Inflammatory macrophage (primary cell): ENCODE measurements at regions not wholly inside any gene's neighbourhood (a gene's known extent, or its start where the extent isn't known, plus 50 kb on each side); places are given as distances from the start of the nearest gene placed in this dataset.

Experiments used
- DNase-seq, 2 donors: peaks; one replicate each; pipeline ENCODE4 v3.0.0-alpha.2; 2020 to 2022

DNA sequence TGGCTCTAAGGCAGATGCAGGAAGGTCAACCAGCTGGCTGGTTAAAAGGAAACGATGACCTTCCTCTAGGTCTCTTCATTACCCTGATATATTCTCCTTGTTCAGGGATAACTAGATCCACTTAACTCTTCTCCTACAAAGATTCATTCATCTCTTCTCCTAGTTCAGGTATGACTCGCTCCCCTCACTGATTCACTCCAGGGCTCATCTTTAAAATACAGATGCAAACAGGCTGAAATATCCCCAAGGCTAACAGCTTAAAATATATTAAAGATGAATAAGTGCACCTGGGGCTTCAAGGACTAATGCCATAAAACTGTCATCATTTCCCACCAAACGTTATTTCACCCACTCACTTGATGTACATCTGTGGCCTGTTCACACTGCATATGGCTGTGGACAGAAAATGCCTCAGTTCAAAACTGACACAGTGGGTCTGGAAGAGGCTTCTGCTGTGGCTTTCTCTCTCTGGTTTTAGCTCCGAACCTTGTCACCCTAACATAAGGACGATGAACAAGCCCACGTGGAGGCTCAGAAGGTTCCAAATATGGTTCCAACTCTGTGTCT lies 366.9 kb downstream of the DEPDC1B start:
- no peak for DNase-seq

DNA sequence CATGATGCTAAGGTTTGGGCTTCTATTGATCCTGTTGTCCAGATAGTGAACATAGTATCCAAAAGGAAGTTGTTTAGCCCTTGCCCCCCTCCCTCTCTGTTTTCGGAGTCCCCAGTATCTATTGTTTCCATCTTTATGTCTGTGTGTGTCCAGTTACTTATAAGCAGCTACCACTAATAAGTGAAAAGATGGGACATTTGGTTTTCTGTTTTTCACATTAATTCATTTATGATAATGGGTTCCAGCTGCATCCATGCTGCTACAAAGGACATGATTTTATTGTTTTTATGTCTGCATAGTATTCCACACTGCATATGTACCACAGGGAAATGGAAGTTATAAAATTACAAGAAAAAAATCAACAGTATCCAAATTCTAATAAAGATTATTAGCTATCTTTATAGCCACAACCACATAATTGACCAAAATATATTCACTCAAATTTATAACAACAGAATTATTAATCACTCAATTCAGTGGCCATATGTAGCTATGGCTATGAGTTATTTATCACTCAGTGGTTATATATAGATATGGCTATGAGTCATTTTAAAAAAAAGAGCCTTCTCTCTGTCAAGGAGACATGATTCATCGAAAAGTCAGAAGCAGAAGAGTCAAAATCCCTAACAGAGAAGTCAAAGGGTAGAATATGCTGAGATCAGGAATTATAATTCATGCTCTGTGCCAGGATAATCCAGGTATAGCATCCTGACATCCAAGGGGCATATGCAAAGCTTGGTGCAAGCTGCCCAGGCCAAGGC lies 367.5 kb downstream of the DEPDC1B start:
- peak; percentile 3 to 13 for DNase-seq

- DNase-seq = no peak
These were observed 369.7 kb downstream of the DEPDC1B start for GRCh38 chr5:60330236-60330635.

DNA sequence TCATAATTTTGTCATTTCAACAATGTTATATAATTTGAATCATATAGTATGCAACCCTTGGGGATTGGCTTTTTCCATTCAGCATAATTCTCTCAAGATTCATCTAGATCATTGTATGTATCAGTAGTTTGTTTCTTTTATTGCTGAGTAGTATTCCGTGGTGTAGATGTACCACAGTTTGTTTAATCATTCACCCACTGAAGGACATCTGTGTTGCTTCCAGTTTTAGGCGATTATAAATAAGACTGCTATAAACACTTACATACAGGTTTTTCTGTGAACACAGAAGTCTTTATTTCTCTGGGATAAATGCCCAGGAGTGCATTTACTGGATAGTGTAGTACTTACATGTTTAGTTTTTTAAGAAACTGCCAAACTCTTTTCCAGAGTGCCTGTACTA lies 374.1 kb downstream of the DEPDC1B start:
- no peak for DNase-seq

GRCh38 chr5:60323596-60323995 lies 376.4 kb downstream of the DEPDC1B start:
- DNase-seq = no peak

GRCh38 chr5:60312098-60312497 lies 387.9 kb downstream of the DEPDC1B start:
- no peak for DNase-seq

- DNase-seq = no peak
These were observed 400.0 kb downstream of the DEPDC1B start for GRCh38 chr5:60299944-60300343.

DNA sequence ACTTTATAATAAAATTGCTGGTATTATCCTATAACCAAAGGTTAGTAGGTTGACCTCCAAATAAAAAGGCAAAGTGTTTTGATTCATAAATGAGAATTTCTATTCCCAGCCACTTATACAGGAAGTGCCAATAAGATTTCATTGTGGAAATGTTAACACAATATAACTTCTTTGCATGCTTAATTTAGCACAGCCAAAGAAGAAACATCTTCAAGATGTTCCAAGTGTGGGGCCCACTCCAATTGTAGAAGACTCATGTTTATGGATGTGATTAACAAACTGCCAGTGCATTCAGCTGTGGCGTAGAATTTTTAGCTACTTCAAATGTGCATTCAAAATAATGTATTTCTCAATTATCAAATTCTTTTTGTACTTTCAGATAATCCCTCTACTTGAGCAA lies 402.3 kb downstream of the DEPDC1B start:
- DNase-seq = no peak

- peak; percentile 25 to 42 for DNase-seq
These were observed 401.9 kb upstream of the PDE4D start for GRCh38 chr5:60295423-60295822.

DNA sequence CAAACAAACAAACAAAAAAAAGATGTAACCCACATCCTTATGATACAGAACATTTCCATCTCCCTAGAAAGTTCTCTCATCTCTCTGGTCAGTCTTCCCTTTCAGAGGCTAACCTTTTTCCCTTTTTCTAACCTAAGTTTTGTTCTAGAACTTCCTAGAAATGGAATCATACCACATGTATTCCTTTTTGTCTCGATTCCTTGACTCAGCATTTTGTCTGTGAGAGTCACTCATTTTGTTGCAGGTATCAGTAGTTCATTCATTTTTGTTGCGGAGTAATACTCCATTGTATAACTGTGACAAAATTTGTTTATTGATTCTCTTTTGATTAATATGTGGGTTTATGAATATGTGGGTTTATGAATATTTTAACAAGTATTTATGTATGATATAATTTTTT lies 400.0 kb upstream of the PDE4D start:
- no peak for DNase-seq

GRCh38 chr5:60287174-60287771 lies 393.7 kb upstream of the PDE4D start:
- DNase-seq = peak; percentile 83 to 87

DNA sequence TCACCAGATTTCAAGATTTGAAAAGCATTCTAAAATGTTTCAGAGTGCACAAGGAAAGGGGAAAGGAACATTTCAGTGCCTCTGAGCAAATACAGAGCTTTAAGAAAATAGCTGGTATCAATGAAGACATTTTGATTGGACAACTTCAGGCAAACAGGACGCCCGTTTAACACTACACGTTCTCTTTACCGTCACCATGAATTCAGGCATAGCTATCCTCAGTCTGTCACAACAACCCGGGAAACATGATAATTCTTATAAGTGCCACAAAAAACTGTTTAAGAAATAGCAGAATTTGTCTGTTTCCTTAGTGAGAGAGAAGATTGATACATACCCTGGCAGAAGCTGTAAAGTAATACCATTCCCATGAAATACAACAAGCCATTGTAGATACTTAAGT lies 392.4 kb upstream of the PDE4D start:
- no peak for DNase-seq

DNA sequence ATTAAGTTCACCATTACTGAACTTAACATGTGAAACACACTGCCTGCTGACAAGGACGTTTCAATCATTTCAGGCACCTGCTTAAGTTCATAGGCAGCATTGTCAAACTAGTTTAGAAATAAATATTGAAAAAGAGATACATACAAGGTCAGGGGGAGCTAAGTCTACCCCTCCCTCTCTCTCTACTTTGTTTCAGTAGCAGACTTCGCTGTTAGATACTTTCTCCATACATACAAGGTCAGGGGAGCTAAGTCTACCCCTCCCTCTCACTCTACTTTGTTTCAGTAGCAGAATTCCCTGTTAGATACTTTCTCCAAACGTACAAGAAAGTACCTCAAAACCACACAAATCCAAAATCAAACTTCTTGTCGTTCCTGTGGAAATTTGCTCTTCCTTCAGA lies 387.4 kb upstream of the PDE4D start:
- no peak for DNase-seq

GRCh38 chr5:60277941-60278340 lies 384.4 kb upstream of the PDE4D start:
- DNase-seq = no peak

DNA sequence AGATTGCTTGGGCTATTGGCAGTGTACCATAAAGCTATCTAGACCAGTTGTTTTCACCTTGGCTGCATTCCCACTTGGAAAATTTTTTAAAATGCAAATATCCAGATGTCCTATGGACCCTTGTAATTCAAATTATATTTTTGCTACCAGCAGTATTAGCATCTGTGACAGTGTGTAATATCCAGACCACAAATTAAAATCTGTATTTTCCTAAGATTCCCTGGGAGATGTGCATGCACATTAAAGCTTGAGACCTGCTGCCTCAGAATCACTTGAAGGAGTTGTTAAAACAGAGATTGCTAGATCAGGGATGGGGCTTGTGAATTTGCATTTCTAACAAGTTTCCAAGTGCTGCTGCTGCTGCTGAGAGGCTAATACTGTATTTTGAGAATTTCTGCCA lies 381.2 kb upstream of the PDE4D start:
- no peak for DNase-seq

- DNase-seq = no peak
These were observed 378.0 kb upstream of the PDE4D start for GRCh38 chr5:60271517-60271916.

DNA sequence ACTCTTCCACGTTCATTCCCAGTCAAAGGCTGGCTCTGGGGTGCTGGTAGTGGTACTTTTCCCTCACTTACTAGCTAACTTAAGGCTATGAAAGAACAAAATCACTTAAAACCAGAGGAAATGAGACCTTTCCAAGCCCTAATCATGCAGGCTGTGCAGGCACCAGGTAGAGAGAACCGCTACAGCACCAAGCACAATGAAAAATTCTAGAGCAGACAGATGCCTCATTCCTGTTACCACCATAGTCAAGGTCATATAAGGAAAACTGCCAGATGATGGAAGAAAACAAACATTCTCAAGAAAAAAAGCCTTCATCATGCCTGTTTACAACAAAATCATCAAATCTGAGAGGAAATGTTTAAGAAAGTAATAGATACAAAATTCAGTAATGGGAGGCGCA lies 374.4 kb upstream of the PDE4D start:
- DNase-seq = no peak

DNA sequence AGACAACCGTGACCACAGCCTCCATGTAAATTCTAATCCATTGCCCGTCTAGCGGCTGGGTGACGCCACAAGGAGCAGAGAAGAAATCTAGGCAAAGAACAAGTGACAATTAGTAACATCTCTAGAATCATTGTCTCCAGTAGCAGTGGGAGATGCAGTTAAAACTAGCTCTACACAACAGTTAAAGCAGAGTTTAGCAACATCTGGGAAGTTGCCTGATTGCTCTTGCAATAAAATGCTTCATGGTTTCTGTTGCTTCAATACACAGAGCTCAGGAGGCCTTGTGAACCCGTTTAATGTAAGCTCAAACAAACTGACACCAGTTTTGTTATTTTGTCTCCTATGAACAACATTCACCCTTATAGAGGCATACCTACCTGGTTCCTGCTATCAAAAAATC lies 369.8 kb upstream of the PDE4D start:
- DNase-seq = peak; percentile 25 to 53

- peak in 1 of 2 donors; percentile 35 for DNase-seq
These were observed 369.2 kb upstream of the PDE4D start for GRCh38 chr5:60262576-60263295.

GRCh38 chr5:60261732-60262131 lies 368.2 kb upstream of the PDE4D start:
- DNase-seq = no peak

GRCh38 chr5:60260658-60261057 lies 367.1 kb upstream of the PDE4D start:
- DNase-seq = no peak

DNA sequence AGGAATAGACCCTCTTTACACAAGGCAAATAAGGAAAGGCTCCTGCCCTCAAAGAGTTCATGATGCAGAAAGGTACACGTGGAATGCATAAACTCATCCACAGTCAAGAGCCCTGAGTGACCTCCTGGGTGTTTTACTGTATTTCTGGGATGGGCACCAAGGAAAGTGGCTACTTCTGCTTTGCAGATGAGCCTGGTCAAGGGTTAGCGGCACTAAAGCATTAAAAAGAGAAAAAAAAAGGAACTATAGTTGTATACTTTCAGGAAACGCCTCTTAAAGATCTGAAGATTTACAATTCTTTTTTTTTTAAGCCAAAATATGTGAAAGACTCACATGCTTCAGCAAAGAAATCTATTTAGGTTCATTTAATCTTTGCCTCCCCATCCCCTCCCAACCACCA lies 366.2 kb upstream of the PDE4D start:
- DNase-seq = peak; percentile 50 to 80

GRCh38 chr5:60257596-60258271 lies 364.2 kb upstream of the PDE4D start:
- peak; percentile 21 to 53 for DNase-seq
